GM12864 (cell line): ENCODE measurements at regions not wholly inside any gene's neighbourhood (a gene's known extent, or its start where the extent isn't known, plus 50 kb on each side); places are given as distances from the start of the nearest gene placed in this dataset.

Source experiments
- DNase-seq: peaks from one replicate; pipeline ENCODE4 v3.0.0-alpha.2; 2011; ENCODE audit warnings: low read depth
- H3K4me3 ChIP-seq: 2 replicates; pipeline ENCODE4 v1.5.1; 2011; ENCODE audit warnings: mild to moderate bottlenecking, low read depth, low read length, control low read depth
- TF ChIP-seq, protein P1 (sequence below): IDR thresholded peaks from 2 replicates; pipeline ENCODE4 v1.5.1; 2011; ENCODE audit warnings: low read depth, mild to moderate bottlenecking, moderate library complexity, low read length, control low read depth, inconsistent platforms; ENCODE audit errors: missing control alignments

DNA sequence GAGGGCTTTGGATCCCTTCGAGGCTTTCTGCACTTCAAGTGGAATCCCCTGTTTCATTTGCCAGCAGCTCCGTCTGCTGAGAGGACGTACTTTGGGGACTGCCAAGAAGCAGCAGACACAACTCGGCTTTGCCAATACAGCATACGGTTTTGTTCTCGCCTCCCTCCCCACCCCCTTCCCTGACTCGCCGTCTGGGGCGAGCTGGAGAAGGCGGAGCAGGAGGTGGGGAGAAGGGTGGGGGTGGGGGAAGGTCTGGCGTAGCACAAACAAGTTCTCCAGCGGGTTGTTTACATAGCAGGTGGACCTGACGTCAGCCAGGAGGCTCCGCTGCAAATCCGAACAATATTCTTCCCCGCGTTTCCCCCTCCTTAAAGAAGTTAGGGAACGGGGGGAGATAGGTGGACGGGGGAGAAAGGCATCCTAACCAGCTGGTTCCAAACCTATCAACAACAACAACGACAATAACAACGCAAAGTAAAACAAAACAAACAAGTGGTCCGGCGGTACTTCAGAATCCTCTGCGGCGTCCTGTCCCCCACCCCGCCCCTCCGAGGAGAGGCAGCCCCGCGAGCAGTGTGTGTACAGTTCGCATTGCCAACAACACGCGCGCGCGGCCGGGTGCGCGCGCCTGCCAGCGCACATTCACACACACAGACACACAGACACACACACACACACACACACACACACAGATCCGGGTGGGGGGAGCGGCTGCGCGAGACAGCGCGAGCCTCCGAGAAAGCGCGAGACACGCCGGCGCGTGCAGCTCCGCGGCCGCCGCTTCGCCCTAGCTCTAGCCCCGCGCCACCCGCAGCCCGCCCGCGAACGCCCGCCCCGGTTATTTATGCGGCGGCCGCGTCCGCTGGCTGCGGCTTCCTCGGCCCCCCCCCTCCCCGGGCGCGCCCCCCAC lies 167.0 kb upstream of the PPP1R3A start:
- no peak for DNase-seq

DNA sequence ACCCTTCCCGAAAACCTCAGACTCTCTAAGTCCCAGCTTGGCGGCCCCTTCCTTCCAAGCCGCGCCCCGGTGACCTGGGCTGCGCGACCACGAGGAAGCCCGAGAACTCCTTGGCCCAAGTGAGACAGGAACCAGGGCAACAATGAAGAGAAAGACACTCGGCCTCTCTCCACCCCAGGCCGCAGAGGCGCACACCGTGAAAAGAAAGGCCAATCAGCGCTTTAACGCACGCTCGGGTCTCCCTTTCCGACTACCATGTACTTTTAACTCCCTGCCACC lies 166.4 kb upstream of the PPP1R3A start:
- peak overlapping the region; percentile 52 for H3K4me3 ChIP-seq
- TF ChIP-seq, protein P1, sequence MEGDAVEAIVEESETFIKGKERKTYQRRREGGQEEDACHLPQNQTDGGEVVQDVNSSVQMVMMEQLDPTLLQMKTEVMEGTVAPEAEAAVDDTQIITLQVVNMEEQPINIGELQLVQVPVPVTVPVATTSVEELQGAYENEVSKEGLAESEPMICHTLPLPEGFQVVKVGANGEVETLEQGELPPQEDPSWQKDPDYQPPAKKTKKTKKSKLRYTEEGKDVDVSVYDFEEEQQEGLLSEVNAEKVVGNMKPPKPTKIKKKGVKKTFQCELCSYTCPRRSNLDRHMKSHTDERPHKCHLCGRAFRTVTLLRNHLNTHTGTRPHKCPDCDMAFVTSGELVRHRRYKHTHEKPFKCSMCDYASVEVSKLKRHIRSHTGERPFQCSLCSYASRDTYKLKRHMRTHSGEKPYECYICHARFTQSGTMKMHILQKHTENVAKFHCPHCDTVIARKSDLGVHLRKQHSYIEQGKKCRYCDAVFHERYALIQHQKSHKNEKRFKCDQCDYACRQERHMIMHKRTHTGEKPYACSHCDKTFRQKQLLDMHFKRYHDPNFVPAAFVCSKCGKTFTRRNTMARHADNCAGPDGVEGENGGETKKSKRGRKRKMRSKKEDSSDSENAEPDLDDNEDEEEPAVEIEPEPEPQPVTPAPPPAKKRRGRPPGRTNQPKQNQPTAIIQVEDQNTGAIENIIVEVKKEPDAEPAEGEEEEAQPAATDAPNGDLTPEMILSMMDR: no peak
- DNase-seq: no peak

More for the DNA sequence above, 167.0 kb upstream of the PPP1R3A start:
- peak overlapping the region; percentile 52 for H3K4me3 ChIP-seq
- TF ChIP-seq, protein P1: no peak

DNA sequence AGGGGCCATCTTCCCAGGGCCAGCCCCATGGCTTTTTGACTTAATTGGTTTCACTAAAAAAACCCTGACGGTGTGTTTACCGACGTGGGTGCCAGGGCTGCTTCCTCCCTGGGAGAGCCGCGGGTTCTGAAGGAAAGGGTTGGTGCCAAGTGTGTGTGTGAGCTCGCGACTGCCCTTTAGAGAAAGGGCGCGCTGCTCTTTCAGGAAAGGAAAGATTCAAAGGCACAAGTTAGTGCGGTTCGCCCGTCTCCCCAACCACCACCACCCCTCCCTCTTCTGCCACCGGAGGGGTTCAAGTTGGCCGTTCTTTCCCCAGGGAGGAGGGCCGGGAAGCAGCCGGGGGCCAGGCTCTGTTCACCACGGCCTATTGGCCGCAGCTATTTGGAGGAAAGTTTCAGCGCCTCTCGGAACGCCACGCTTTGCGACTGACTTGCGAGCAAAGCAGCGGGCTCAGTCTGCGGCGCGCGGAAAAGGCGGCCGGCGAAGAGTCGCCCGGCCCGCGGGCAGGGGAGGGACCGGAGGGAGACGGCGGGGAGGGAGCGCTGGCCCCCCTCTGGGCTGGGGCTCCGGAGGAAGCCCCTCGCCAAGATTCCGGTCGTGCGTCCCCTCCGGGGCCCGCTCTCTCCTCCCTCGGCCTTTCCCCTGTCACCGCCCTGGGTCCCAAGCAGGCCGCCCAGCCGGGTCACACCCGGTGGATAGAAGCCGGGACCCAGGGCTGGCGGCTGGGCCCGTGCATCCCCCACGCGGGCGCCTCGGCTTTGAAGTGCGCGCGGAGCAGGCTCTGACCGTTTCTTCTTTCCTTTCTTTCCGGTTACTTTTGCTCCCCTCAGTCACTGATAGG lies 165.9 kb upstream of the PPP1R3A start:
- peak overlapping the region; percentile 52 for H3K4me3 ChIP-seq
- DNase-seq: no peak

DNA sequence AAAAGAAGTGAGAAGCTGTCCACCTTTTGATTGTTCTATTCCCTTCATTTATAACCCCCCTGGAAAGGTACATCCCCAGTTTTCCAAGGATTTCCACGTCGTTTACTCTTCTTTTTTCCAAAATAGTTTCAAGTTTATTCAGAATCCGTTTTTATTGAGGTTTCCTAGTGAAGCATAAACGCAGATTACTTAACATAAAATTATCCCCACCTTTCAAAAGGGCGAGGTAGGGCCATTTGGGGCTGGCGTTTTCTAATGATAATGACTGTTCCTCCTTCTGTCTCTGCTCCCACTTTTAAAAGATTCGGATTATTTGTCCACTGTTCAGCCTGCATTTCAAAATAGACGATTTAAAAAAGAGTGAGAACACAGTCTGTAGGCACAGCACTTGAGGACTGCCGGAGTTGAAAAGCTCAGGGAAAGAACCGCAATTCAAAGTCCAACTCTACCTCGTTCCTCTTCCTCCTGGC lies 165.2 kb upstream of the PPP1R3A start:
- no peak for DNase-seq
- TF ChIP-seq, protein P1: no peak
- H3K4me3 ChIP-seq: no peak overlapping the region

More for the DNA sequence above, 165.9 kb upstream of the PPP1R3A start:
- TF ChIP-seq, protein P1: no peak

DNA sequence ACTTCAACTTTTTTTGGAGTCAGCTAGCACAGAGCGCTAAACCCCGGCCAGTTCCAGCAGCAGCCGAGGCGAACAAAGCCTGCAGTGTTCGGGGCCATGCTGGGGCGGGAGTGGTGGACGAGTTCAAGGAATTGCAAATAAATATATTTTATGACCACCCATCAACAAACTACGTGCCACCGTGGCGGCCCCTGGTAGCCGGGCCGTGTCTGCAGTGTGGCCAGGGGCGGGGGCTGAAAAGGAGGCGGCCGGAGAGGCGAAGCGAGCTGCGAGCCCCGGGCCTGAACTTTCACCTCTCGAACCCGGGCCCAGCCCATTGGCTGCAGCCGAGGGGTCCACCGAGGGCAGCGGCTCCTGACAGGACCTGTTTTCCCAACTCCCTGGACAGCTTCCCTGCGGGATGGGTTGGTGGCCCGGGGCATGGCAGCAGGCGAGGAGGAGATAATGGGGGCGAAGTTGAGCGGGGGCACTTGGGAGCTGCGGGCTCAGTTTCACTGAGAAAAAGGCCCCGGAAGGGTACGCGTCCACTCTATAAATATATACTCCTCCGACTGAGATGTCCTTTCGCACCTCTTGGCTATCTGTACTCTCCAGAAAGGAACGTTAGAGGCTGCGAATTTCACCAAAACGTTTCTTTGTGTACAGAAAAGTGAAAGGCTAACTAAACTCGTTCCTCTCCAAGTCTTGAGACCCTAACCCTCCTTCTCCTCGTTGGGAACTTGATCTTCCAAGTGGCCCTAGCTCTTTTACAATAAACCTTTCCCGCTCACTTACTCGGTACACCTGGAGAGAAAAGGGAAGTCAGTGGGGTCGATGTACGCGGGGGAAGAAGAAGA lies 164.6 kb upstream of the PPP1R3A start:
- H3K4me3 ChIP-seq: no peak overlapping the region
- DNase-seq: no peak
- TF ChIP-seq, protein P1: no peak

DNA sequence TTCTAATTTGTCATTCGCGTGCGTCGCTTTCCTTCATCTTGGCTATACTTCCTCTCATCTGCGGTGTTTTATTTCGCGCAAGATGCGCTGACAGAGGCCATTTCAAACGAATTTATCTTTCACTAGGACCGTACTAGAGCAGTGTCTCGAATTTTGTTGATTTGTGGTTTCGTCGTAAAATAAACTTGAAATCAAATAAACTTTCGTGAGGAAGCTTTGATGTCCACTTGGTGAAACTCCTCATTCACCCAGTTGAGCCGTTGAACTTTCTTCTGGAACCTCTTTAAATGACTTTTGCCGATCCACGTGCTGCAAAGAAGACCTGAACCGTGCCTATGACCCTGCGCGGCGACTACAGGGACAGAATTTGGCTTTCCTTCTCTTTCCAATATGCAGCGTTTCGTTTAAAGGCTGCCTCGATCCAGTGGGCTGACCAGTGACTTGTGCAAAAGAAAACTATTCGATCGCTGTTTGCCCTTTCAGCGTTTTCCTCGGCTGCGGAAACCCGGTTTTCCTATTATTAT lies 163.9 kb upstream of the PPP1R3A start:
- DNase-seq: no peak
- TF ChIP-seq, protein P1: no peak
- H3K4me3 ChIP-seq: no peak overlapping the region
